PC-3 (cell line): ENCODE measurements at regions not wholly inside any gene's neighbourhood (a gene's known extent, or its start where the extent isn't known, plus 50 kb on each side); places are given as distances from the start of the nearest gene placed in this dataset.

Experiments used
- CTCF ChIP-seq: fragments of 300-600 bp; sonication (generic); conservative IDR thresholded peaks from 2 replicates; pipeline ENCODE4 v1.5.1; 2017; ENCODE audit warnings: antibody characterized with exemption, low read depth, mild to moderate bottlenecking, low read length
- EZH2phosphoT487 ChIP-seq: fragments of 300-600 bp; sonication (generic); IDR thresholded peaks from 2 replicates; pipeline ENCODE4 v1.6.1; 2018; ENCODE audit warnings: mild to moderate bottlenecking, antibody characterized with exemption, low read length, borderline replicate concordance

- TF ChIP-seq CTCF (no peak), EZH2phosphoT487 (no peak)
These were observed 439.8 kb upstream of the RUNX1 start for GRCh38 chr21:35488946-35489345.
